Retinal pigment epithelial cell (primary cell): ENCODE measurements at regions not wholly inside any gene's neighbourhood (a gene's known extent, or its start where the extent isn't known, plus 50 kb on each side); places are given as distances from the start of the nearest gene placed in this dataset.

Experiments
- DNase-seq: peaks from one replicate; pipeline ENCODE4 v3.0.0-alpha.2; 2010; ENCODE audit warnings: low read depth
- H3K4me3 ChIP-seq: 2 replicates; pipeline ENCODE4 v1.5.1; 2011; ENCODE audit warnings: mild to moderate bottlenecking, low read length, control low read depth, moderate library complexity
- TF ChIP-seq, protein P1 (sequence below): conservative IDR thresholded peaks from 2 replicates; pipeline ENCODE4 v1.5.1; 2011; ENCODE audit warnings: low read depth, low read length, control low read depth, inconsistent platforms

DNA sequence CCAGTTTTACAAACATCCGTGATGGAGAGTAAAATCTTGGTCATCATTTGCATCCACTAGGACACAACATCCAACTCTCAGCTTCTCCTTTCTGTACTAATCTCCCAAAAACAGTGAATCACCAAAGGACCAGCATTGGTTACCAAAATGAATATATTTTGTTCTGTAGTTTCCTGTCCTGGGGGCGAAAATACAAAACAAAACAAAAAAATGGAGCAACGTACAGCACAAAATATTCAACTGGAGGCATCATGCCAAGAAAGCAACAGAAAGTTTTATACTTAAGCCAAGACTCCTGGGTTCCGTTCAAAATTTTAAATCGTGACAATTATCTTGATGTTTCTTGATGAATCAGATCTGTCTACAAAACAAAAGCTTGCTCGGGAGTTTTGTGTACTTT, 126.6 kb upstream of the CCDC28A start:
- peak overlapping the region; percentile 27 for H3K4me3 ChIP-seq
- TF ChIP-seq, protein P1, sequence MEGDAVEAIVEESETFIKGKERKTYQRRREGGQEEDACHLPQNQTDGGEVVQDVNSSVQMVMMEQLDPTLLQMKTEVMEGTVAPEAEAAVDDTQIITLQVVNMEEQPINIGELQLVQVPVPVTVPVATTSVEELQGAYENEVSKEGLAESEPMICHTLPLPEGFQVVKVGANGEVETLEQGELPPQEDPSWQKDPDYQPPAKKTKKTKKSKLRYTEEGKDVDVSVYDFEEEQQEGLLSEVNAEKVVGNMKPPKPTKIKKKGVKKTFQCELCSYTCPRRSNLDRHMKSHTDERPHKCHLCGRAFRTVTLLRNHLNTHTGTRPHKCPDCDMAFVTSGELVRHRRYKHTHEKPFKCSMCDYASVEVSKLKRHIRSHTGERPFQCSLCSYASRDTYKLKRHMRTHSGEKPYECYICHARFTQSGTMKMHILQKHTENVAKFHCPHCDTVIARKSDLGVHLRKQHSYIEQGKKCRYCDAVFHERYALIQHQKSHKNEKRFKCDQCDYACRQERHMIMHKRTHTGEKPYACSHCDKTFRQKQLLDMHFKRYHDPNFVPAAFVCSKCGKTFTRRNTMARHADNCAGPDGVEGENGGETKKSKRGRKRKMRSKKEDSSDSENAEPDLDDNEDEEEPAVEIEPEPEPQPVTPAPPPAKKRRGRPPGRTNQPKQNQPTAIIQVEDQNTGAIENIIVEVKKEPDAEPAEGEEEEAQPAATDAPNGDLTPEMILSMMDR, result no peak
- no peak for DNase-seq

DNA sequence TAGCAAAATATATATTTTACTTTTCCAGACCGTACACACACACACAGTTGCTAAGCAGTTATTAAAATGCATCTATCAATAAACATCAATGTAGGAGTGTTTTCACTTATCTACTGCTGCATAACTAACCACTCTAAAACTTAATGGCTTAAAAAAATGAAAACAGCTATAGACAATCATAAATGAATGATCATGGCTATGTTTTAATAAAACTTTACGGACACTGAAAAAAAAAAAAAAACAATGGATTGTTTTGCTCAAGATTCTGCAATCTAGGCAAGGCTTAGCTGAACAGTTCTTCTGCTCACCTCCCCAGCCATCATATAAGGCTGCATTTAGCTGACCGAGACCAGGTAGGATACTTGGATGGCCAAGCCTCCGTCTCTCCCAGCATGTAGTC, 125.4 kb upstream of the CCDC28A start:
- no peak overlapping the region for H3K4me3 ChIP-seq
- TF ChIP-seq, protein P1, result no peak
- DNase-seq, result no peak

DNA sequence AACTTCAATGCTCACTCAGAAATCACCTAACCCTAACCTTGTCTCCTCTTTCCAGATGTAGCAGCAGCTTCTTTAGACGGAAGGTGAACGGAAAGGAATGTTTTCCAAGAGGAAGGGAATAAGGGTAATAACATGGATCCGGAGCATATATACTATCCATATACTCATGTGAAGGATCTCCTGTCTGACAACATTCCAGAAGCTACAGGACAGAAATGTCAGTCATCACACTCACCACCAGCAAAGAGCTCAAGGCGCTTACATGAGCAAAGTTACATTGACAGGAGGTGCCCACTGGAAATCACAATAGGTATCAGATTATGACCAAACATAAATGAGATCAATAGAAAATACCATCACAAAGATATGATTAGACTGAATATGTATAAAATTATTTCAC, 122.1 kb upstream of the CCDC28A start:
- TF ChIP-seq, protein P1, result no peak
- H3K4me3 ChIP-seq, result no peak overlapping the region
- no peak for DNase-seq

DNA sequence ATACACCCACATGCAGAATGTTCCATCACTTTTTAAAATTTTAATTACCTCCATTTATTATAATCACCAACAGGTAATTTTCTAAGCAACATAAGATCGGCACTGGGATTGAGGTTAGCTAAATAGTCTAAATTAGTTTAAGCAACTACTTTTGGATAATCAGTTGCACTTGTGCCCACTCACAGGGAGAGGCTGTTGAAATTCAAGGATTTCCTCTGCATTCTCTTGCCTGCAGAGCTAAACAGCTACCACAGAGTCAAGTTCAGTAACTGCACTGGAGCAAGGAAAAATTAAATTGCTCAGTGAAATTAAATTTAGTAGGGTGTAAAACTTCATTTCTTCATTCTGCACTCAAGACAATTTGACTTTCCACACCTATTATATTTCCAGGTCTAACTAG, 120.7 kb upstream of the CCDC28A start:
- no peak for DNase-seq
- no peak overlapping the region for H3K4me3 ChIP-seq
- TF ChIP-seq, protein P1, result no peak

DNA sequence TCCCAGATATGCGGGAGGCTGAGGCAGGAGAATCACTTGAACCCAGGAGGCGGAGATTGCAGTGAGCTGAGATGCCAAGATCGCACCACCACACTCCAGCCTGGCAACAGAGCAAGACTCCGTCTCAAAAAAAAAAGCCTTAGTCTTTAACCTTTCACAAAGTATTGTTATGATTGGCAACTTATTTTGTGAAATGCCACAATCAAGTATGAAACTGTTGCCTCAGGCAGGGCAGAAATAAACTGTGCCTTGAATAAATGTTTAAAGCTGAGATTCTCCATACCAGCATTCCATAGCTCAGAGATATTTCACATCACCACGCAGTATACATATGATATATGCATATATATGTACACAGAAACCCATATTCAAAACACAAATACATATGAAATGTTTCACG, 120.1 kb upstream of the CCDC28A start:
- DNase-seq, result no peak
- TF ChIP-seq, protein P1, result no peak
- H3K4me3 ChIP-seq, result no peak overlapping the region

DNA sequence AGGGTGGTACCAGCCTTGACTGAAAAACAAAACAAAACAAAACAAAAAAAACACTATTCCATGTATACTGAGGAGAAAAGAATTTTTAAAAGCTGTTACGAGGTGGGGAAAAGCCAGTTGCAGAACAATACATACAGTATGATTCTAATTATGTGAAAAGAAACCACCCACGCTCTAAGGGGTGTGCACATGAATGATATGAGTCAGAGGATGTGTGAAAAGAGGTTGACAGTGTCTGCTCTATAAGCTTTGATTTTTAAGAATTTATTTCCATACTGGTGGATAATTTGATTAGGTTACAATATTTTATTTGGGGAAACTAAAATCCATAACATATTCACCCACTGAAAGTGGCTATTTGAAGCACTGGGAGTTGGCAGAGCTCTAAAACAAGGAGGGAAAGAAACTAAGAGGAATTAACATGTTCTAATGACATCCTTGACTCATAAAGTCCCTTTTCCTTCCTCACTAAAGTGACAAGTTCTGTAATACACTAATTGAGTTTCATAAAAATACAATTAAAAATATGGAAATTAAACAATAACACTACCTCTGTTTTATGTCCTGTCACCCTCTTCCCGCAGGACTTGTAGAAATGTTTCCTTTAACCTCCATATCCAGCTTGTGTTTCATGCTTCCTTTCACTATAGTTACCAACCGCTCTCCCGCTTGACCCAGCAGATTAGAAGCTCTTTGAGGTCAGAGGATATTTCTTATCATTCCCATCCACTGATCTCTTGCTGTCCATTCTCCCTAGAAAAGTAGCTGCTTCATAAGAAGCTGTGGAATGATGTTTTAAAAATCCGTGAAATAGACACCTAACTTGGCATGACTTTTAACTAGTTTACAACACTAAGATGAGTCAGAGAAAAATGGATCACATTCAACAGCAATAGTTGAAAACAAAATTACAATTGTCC, 118.6 kb upstream of the CCDC28A start:
- DNase-seq, result peak; percentile 34
- no peak overlapping the region for H3K4me3 ChIP-seq
- TF ChIP-seq, protein P1, result no peak

DNA sequence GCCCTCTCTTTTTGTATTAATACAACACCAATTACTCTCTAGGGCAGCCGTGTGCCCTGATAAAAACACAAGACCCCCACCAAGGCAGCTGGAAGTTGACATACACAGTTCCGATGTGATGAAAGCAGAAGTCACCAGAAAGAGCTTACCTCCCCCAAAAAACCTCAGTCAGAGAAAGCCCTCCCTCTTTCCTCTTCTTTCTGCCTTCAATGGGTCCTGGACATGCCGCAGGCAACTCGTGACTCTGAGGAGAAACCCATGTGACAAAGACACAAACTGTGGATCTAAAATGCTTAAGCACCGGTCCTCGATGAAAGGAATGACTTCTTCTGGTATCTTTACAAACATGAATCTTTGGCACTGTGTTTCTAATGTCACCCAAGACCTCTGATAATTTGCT, 117.7 kb upstream of the CCDC28A start:
- TF ChIP-seq, protein P1, result no peak
- H3K4me3 ChIP-seq, result no peak overlapping the region
- DNase-seq, result no peak
